NCI-H345 treated with DMSO at 0.1 percent for 48 hours (cell line): ENCODE measurements at regions not wholly inside any gene's neighbourhood (a gene's known extent, or its start where the extent isn't known, plus 50 kb on each side); places are given as distances from the start of the nearest gene placed in this dataset.

Source experiments
- DNase-seq: peaks from one replicate; lab custom pipeline; 2025; ENCODE audit not compliant: unreplicated experiment; lab: John Stamatoyannopoulos, UW

GRCh38 chr7:9955138-9955537, 1018.5 kb upstream of the PHF14 start:
- no peak for DNase-seq

GRCh38 chr7:9958486-9958885, 1015.2 kb upstream of the PHF14 start:
- no peak for DNase-seq

GRCh38 chr7:9960460-9960859, 1013.2 kb upstream of the PHF14 start:
- DNase-seq, result no peak

GRCh38 chr7:9961161-9961922, 1012.3 kb upstream of the PHF14 start:
- DNase-seq, result no peak

- DNase-seq, result no peak
These were observed 1010.9 kb upstream of the PHF14 start for GRCh38 chr7:9962742-9963141.

- DNase-seq, result no peak
These were observed 995.3 kb upstream of the PHF14 start for GRCh38 chr7:9978106-9979064.

- DNase-seq, result no peak
These were observed 991.8 kb upstream of the PHF14 start for GRCh38 chr7:9981742-9982349.

- DNase-seq, result no peak
These were observed 990.6 kb upstream of the PHF14 start for GRCh38 chr7:9983048-9983447.

- DNase-seq, result no peak
These were observed 958.0 kb upstream of the PHF14 start for GRCh38 chr7:10015687-10016086.

- no peak for DNase-seq
These were observed 951.2 kb upstream of the PHF14 start for GRCh38 chr7:10022480-10022879.

- no peak for DNase-seq
These were observed 950.7 kb upstream of the PHF14 start for GRCh38 chr7:10022957-10023356.

- no peak for DNase-seq
These were observed 938.7 kb upstream of the PHF14 start for GRCh38 chr7:10034843-10035556.

- DNase-seq, result no peak
These were observed 937.0 kb upstream of the PHF14 start for GRCh38 chr7:10036693-10037092.

- no peak for DNase-seq
These were observed 935.3 kb upstream of the PHF14 start for GRCh38 chr7:10038351-10038750.

- DNase-seq, result no peak
These were observed 933.0 kb upstream of the PHF14 start for GRCh38 chr7:10040674-10041073.

GRCh38 chr7:10070899-10071298, 902.8 kb upstream of the PHF14 start:
- DNase-seq, result no peak

- no peak for DNase-seq
These were observed 897.8 kb upstream of the PHF14 start for GRCh38 chr7:10075866-10076265.

GRCh38 chr7:10076660-10077300, 896.9 kb upstream of the PHF14 start:
- no peak for DNase-seq

- no peak for DNase-seq
These were observed 894.1 kb upstream of the PHF14 start for GRCh38 chr7:10079572-10079971.

GRCh38 chr7:10082896-10083295, 890.8 kb upstream of the PHF14 start:
- DNase-seq, result no peak

- DNase-seq, result no peak
These were observed 889.9 kb upstream of the PHF14 start for GRCh38 chr7:10083766-10084165.
